Glutamatergic neuron (in vitro differentiated cells): ENCODE measurements at regions not wholly inside any gene's neighbourhood (a gene's known extent, or its start where the extent isn't known, plus 50 kb on each side); places are given as distances from the start of the nearest gene placed in this dataset.

ENCODE experiments used
- DNase-seq: peaks from one replicate; pipeline ENCODE4 v3.0.0; 2022
- H3K27ac Mint-ChIP-seq: one replicate; pipeline ENCODE4 v1.8.0; 2020; ENCODE audit warnings: mild to moderate bottlenecking, mixed read lengths, inconsistent platforms; ENCODE audit not compliant: unreplicated experiment
- H3K27me3 Mint-ChIP-seq: one replicate; pipeline ENCODE4 v1.8.0; 2020; ENCODE audit warnings: mild to moderate bottlenecking, moderate library complexity, mixed read lengths, inconsistent platforms; ENCODE audit not compliant: unreplicated experiment
- H3K36me3 Mint-ChIP-seq: one replicate; pipeline ENCODE4 v1.8.0; 2020; ENCODE audit warnings: mild to moderate bottlenecking, mixed read lengths, inconsistent platforms; ENCODE audit not compliant: unreplicated experiment
- H3K4me1 Mint-ChIP-seq: one replicate; pipeline ENCODE4 v1.8.0; 2020; ENCODE audit warnings: mild to moderate bottlenecking, low read depth, mixed read lengths, inconsistent platforms; ENCODE audit not compliant: unreplicated experiment
- H3K4me3 Mint-ChIP-seq: one replicate; pipeline ENCODE4 v1.8.0; 2020; ENCODE audit warnings: mild to moderate bottlenecking, mixed read lengths, inconsistent platforms; ENCODE audit not compliant: unreplicated experiment
- H3K9me3 Mint-ChIP-seq: one replicate; pipeline ENCODE4 v1.8.0; 2020; ENCODE audit warnings: mild to moderate bottlenecking, moderate library complexity, mixed read lengths, inconsistent platforms; ENCODE audit not compliant: unreplicated experiment
- TF ChIP-seq, protein P1 (sequence below): fragments of 200-600 bp; sonication (generic); IDR thresholded peaks from one replicate; pipeline ENCODE4 v1.5.0; 2021; ENCODE audit not compliant: partially characterized antibody, unreplicated experiment

DNA sequence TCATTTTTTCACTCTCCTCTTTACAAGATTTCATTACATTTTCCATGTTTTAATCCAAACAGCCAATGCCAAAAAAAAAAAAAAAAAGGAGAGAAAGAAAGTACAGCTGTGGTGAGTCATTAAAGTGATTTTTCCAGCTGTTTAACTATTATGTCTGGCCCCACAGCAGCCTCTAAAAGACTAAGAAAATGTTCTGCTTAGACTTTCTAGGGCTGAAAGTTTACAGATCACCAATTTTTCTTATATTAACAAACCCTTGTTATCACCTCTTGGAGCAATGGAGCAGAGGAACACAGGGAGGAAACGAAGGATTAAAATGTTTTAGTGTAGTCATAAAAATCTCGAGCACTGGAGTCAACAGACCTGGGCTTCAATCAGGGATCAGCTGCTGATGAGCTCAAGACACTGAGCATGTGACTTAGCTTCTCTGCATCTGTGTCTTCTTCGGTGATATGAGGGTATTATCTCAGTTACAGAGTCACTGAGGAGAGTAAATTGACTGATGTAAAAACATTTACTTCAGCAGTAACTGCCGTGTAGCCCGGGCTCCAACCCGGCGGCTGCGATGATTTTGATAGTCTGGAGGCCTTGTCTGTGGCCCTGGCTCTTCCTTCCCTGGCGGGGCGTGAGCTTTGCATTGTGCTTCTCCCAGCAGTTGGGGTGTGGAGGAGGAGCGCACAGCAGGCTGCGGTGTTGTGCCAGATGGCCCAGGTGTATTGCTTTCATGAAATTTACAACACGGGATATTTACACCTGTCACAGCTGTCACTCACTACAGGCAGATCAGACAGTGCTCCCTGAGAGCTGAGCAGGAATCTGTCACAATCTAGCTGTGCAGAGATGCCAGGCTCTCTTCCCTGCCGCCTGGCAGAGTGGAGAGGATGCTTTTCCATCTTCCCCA, 298.3 kb upstream of the FZD8 start:
- Mint-ChIP-seq H3K36me3 (peaks cover 12% of the 10 kb centered on the region), H3K27me3 (peaks cover 4% of the 10 kb centered on the region), H3K27ac (no peak overlapping the region), H3K4me1 (peaks cover 18% of the 10 kb centered on the region), H3K9me3 (peaks cover 5% of the 10 kb centered on the region), H3K4me3 (no peak overlapping the region)
- TF ChIP-seq, protein P1, sequence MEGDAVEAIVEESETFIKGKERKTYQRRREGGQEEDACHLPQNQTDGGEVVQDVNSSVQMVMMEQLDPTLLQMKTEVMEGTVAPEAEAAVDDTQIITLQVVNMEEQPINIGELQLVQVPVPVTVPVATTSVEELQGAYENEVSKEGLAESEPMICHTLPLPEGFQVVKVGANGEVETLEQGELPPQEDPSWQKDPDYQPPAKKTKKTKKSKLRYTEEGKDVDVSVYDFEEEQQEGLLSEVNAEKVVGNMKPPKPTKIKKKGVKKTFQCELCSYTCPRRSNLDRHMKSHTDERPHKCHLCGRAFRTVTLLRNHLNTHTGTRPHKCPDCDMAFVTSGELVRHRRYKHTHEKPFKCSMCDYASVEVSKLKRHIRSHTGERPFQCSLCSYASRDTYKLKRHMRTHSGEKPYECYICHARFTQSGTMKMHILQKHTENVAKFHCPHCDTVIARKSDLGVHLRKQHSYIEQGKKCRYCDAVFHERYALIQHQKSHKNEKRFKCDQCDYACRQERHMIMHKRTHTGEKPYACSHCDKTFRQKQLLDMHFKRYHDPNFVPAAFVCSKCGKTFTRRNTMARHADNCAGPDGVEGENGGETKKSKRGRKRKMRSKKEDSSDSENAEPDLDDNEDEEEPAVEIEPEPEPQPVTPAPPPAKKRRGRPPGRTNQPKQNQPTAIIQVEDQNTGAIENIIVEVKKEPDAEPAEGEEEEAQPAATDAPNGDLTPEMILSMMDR, result no peak
- DNase-seq, result no peak

DNA sequence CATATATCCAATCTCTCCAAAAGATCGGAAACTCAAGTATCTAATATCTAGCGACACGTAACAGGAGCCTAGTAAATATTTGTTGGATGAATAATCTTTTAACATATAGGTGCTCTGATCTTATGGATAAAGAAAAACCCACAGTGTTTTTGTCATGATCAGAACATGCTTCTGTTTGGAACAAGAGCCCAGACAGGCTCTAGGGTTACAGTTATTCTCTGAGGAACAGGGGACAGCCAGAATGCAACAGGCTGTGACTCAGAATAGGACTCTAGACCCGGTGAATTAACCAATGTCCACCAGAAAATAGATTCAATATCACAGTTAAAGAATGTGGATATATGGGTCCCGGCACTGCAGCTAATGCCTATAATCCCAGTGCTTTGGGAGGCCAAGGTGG, 296.1 kb upstream of the FZD8 start:
- TF ChIP-seq, protein P1, result no peak
- no peak for DNase-seq
- Mint-ChIP-seq H3K4me3 (no peak overlapping the region), H3K27ac (no peak overlapping the region), H3K9me3 (peaks cover 10% of the 10 kb centered on the region), H3K4me1 (peaks cover 37% of the 10 kb centered on the region), H3K27me3 (peaks cover 7% of the 10 kb centered on the region), H3K36me3 (peaks cover 12% of the 10 kb centered on the region)

GRCh38 chr10:35937546-35937945, 295.4 kb upstream of the FZD8 start:
- no peak for DNase-seq
- Mint-ChIP-seq H3K27me3 (peaks cover 7% of the 10 kb centered on the region), H3K36me3 (peaks cover 12% of the 10 kb centered on the region), H3K9me3 (peaks cover 10% of the 10 kb centered on the region), H3K27ac (no peak overlapping the region), H3K4me3 (no peak overlapping the region), H3K4me1 (peaks cover 37% of the 10 kb centered on the region)
- TF ChIP-seq, protein P1, result no peak

- TF ChIP-seq, protein P1, result no peak
- peaks cover 25% of the 10 kb centered on the region for H3K4me1 Mint-ChIP-seq
- H3K27ac Mint-ChIP-seq, result peak overlapping the region; percentile 82
- DNase-seq, result peak; percentile 49
- H3K36me3 Mint-ChIP-seq, result peaks cover 12% of the 10 kb centered on the region
- H3K4me3 Mint-ChIP-seq, result peak overlapping the region; percentile 53
- peaks cover 7% of the 10 kb centered on the region for H3K27me3 Mint-ChIP-seq
- peaks cover 10% of the 10 kb centered on the region for H3K9me3 Mint-ChIP-seq
These were observed 292.5 kb upstream of the FZD8 start for GRCh38 chr10:35934642-35934995.

DNA sequence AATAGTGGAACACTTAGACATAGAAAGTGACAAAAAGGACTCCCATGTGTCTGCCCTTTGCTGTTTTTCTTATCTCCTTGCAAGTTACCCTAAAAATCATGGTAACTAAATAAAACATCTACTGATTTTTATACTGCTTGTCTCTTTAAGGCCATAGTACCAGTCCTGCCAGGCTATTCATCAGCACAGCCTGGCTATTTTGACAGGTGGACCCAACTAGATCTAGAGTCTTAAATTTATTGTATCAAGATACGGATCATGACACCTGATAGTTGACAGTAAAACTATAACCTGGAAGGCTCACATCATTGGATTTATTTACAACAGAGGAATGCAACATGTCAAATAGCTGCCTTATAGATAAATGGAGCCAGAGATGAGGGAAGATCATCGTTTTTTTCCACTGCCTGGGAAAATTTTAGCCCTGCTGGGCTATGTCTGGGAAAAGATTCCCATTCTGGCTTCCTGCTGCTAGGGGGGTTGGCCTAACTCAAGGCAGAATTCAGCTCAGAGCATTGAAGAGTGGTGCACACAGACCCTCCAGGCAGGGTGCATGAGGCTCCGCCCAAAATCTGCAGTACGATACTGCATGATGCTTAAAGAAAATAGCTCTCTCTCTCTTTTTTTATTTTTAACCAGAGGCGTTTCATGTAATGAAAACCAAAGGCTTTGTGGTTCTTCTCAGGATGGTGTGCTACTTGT, 292.0 kb upstream of the FZD8 start:
- H3K36me3 Mint-ChIP-seq, result peaks cover 12% of the 10 kb centered on the region
- TF ChIP-seq, protein P1, result no peak
- H3K27me3 Mint-ChIP-seq, result peaks cover 7% of the 10 kb centered on the region
- H3K9me3 Mint-ChIP-seq, result peaks cover 10% of the 10 kb centered on the region
- peaks cover 25% of the 10 kb centered on the region for H3K4me1 Mint-ChIP-seq
- H3K27ac Mint-ChIP-seq, result peak overlapping the region; percentile 82
- DNase-seq, result peak; percentile 29
- peak overlapping the region; percentile 53 for H3K4me3 Mint-ChIP-seq
